Stimulated activated CD8-positive, alpha-beta memory T cell treated with anti-CD3 and anti-CD28 coated beads, Interleukin-12 subunit alpha, Interleukin-12 subunit beta, amount 100 ng/mL, for 24 hours (primary cell): ENCODE measurements at regions not wholly inside any gene's neighbourhood (a gene's known extent, or its start where the extent isn't known, plus 50 kb on each side); places are given as distances from the start of the nearest gene placed in this dataset.

Experiments
- DNase-seq: peaks from one replicate; pipeline ENCODE4 v3.0.0-alpha.2; 2020; ENCODE audit errors: extremely low read depth

- no peak for DNase-seq
Measured at GRCh38 chr18:39549144-39549543, 1983.5 kb upstream of the CELF4 start.

GRCh38 chr18:39531659-39532058 lies 1966.1 kb upstream of the CELF4 start:
- no peak for DNase-seq

GRCh38 chr18:39529358-39529757 lies 1963.8 kb upstream of the CELF4 start:
- no peak for DNase-seq

- no peak for DNase-seq
Measured at GRCh38 chr18:39527465-39527864, 1961.9 kb upstream of the CELF4 start.

- no peak for DNase-seq
Measured at GRCh38 chr18:39524370-39524769, 1958.8 kb upstream of the CELF4 start.

GRCh38 chr18:39523281-39523680 lies 1957.7 kb upstream of the CELF4 start:
- no peak for DNase-seq

- no peak for DNase-seq
Measured at GRCh38 chr18:39521164-39521563, 1955.6 kb upstream of the CELF4 start.

- no peak for DNase-seq
Measured at GRCh38 chr18:39519741-39520140, 1954.1 kb upstream of the CELF4 start.

- DNase-seq, result no peak
Measured at GRCh38 chr18:39515299-39515698, 1949.7 kb upstream of the CELF4 start.

GRCh38 chr18:39513186-39513585 lies 1947.6 kb upstream of the CELF4 start:
- no peak for DNase-seq

GRCh38 chr18:39506581-39507330 lies 1941.2 kb upstream of the CELF4 start:
- no peak for DNase-seq

- DNase-seq, result no peak
Measured at GRCh38 chr18:39500306-39500705, 1934.7 kb upstream of the CELF4 start.

- no peak for DNase-seq
Measured at GRCh38 chr18:39497821-39498220, 1932.2 kb upstream of the CELF4 start.

GRCh38 chr18:39496986-39497385 lies 1931.4 kb upstream of the CELF4 start:
- no peak for DNase-seq

GRCh38 chr18:39494211-39494896 lies 1928.8 kb upstream of the CELF4 start:
- DNase-seq, result no peak

GRCh38 chr18:39491408-39491807 lies 1925.8 kb upstream of the CELF4 start:
- no peak for DNase-seq

- no peak for DNase-seq
Measured at GRCh38 chr18:39489431-39489830, 1923.8 kb upstream of the CELF4 start.

- no peak for DNase-seq
Measured at GRCh38 chr18:39487932-39488331, 1922.3 kb upstream of the CELF4 start.

- DNase-seq, result no peak
Measured at GRCh38 chr18:39486268-39486667, 1920.7 kb upstream of the CELF4 start.

- no peak for DNase-seq
Measured at GRCh38 chr18:39485696-39486095, 1920.1 kb upstream of the CELF4 start.

- DNase-seq, result no peak
Measured at GRCh38 chr18:39481281-39481680, 1915.7 kb upstream of the CELF4 start.

GRCh38 chr18:39480494-39481195 lies 1915.0 kb upstream of the CELF4 start:
- no peak for DNase-seq

GRCh38 chr18:39464006-39464405 lies 1898.4 kb upstream of the CELF4 start:
- DNase-seq, result no peak
